ENCODE measurements at regions not wholly inside any gene's neighbourhood (a gene's known extent, or its start where the extent isn't known, plus 50 kb on each side); places are given as distances from the start of the nearest gene placed in this dataset.

GRCh38 chr20:57060407-57061050, 205.9 kb downstream of the BMP7 start:
- H3K27ac ChIP-seq (ENCODE audit: insufficient read length, low read depth, low read length): no peak overlapping the region
- no peak overlapping the region for H3K4me2 ChIP-seq (ENCODE audit: insufficient read depth, insufficient read length, low read length)
- no peak overlapping the region for H3K27ac Mint-ChIP-seq
- TF ChIP-seq CTCF (conservative IDR thresholded peaks at IDR 0.05): no peak
- H2BK12ac ChIP-seq (ENCODE audit: insufficient read length, low read depth, low read length): no peak overlapping the region
- peaks cover 2% of the 10 kb centered on the region; the same call in 1 of the 2 replicates for H3K4me1 ChIP-seq (ENCODE audit: insufficient read depth, low read length)
- no peak overlapping the region for H3K56ac ChIP-seq (ENCODE audit: insufficient read length, low read depth, low read length)
- H4K8ac ChIP-seq (replicated peaks; ENCODE audit: insufficient read length, low read depth, low read length): no peak overlapping the region
- H3K23ac ChIP-seq (ENCODE audit: insufficient read length, low read depth, low read length): no peak overlapping the region
- no peak overlapping the region for H2BK15ac ChIP-seq (ENCODE audit: low read depth, low read length)
- no peak overlapping the region for H3K18ac ChIP-seq (ENCODE audit: insufficient read length, low read depth, low read length)
- H3K79me1 ChIP-seq (ENCODE audit: insufficient read depth, low read depth, low read length, poor library complexity, severe bottlenecking): no peaks in the 10 kb centered on the region
- peaks cover 6 to 11% of the 10 kb centered on the region in 2 experiments for H3K4me1 Mint-ChIP-seq
- peaks cover 31% of the 10 kb centered on the region for H3K27me3 Mint-ChIP-seq (ENCODE audit: low read depth)
- H2BK5ac ChIP-seq (ENCODE audit: insufficient read length, low read length): no peak overlapping the region
- WGBS (ENCODE audit: extremely low coverage, insufficient read length, low lambda C conversion rate): no CpG with 5 or more reads among the region's 8 CpGs
- DNase-seq: no peak
- H3K4ac ChIP-seq (ENCODE audit: low read depth, low read length): no peak overlapping the region
- H3K79me2 ChIP-seq (ENCODE audit: insufficient read depth, low read length): no peaks in the 10 kb centered on the region
- no peak overlapping the region for H4K5ac ChIP-seq (ENCODE audit: insufficient read length, low read depth, low read length)
- no peak overlapping the region for H4K91ac ChIP-seq (ENCODE audit: insufficient read length, low read depth, low read length)
- H3K4me3 Mint-ChIP-seq: no peak overlapping the region
- H3K9me3 ChIP-seq (ENCODE audit: control insufficient read depth, low read depth, low read length): no peaks in the 10 kb centered on the region
- H2AFZ ChIP-seq (ENCODE audit: low read length): no peak overlapping the region
- H3K9ac ChIP-seq (ENCODE audit: extremely low read depth, insufficient read length, low read length): no peak overlapping the region
- H2AK5ac ChIP-seq (ENCODE audit: insufficient read length, low read length): no peak overlapping the region
- H3K36me3 Mint-ChIP-seq (ENCODE audit: insufficient read depth in 1 of 3, low read depth in 3 of 3): no peaks in the 10 kb centered on the region
- H2BK20ac ChIP-seq (ENCODE audit: low read depth, low read length, poor library complexity, severe bottlenecking): no peak overlapping the region
- no peak overlapping the region for H3T11ph ChIP-seq (ENCODE audit: low read length)
- no peak overlapping the region for H3K14ac ChIP-seq (ENCODE audit: insufficient read depth, low read length)
- no peaks in the 10 kb centered on the region for H3K23me2 ChIP-seq (ENCODE audit: insufficient read length, low read depth, low read length, poor library complexity, severe bottlenecking)
- no peak overlapping the region for H2BK120ac ChIP-seq (ENCODE audit: low read depth, low read length, poor library complexity, severe bottlenecking)
- H3K27me3 ChIP-seq (ENCODE audit: insufficient read depth, low read length): no peaks in the 10 kb centered on the region
- no peaks in the 10 kb centered on the region for H3K9me3 Mint-ChIP-seq
- no peaks in the 10 kb centered on the region for H4K20me1 ChIP-seq (ENCODE audit: control insufficient read depth, insufficient read depth, insufficient read length)
